ENCODE measurements at regions not wholly inside any gene's neighbourhood (a gene's known extent, or its start where the extent isn't known, plus 50 kb on each side); places are given as distances from the start of the nearest gene placed in this dataset.

DNA sequence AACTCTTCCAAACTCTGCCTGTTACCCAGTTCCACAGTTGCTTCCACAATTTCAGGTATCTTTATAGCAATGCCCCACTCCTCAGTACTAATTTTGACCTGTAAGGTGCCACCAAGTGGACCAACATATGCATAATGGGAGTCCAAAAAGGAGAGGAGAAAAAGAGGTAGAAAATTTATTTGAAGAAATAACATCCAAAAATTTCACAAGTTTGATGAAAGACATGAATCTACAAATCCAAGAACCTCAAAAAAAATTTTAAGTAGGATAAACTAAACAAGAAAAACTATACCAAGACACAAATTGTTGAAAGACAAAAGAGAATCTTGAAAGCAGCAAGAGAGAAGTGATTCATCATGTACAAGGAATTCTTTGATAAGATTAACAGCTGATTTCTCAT, 79.8 kb downstream of the BARX1 start:
- H3K79me2 ChIP-seq (ENCODE audit: insufficient read depth, low read length), result no peaks in the 10 kb centered on the region
- ChIA-PET CTCF (ENCODE audit: low intra/inter-chr PET ratio, low total read pairs) (no interaction called here), POLR2A (no interaction called here)
- H3K9ac ChIP-seq (ENCODE audit: insufficient read depth, low read depth, low read length), result no peak overlapping the region
- DNase-seq (ENCODE audit: low spot score) (no peak), ATAC-seq (no peak), FAIRE-seq (no peak)
- no peak overlapping the region for H3K4me2 ChIP-seq (ENCODE audit: low read depth, low read length)
- H3K4me1 ChIP-seq (ENCODE audit: insufficient read depth, low read length), result no peaks in the 10 kb centered on the region
- TF ChIP-seq ZMYM4 (CRISPR knock-in tag; IDR thresholded peaks at IDR 0.05) (no peak), ZKSCAN5 (CRISPR knock-in tag; IDR thresholded peaks at IDR 0.05) (no peak)
- in situ Hi-C loops (cut with HindIII; ENCODE audit: extremely low pct_ligation_motif_present, low pct_unique_long_range_greater_than_20kb), result no loop called here
- intact Hi-C loops (cut with micrococcal nuclease; ENCODE audit: unreplicated experiment), result no loop called here
- no peak overlapping the region for H3K4me3 ChIP-seq (replicated peaks in 1 of 3; ENCODE audit: insufficient read depth in 1 of 3, low read depth in 2 of 3, low read length in 3 of 3)
- H3K36me3 ChIP-seq (replicated peaks in 1 of 2; ENCODE audit: control insufficient read depth in 1 of 2, insufficient read depth in 2 of 2, low read length in 2 of 2), result no peaks in the 10 kb centered on the region
- no TSS peak for BruUV-seq (replicated peaks)
- no peaks in the 10 kb centered on the region for H4K20me1 ChIP-seq (ENCODE audit: insufficient read depth, low read length)
- H3K27ac ChIP-seq (ENCODE audit: extremely low read length, insufficient read depth, low read length), result no peak overlapping the region
- H3K9me3 ChIP-seq (ENCODE audit: low read length), result peaks cover 29% of the 10 kb centered on the region
- H3K27me3 ChIP-seq (ENCODE audit: control insufficient read depth in 1 of 2, insufficient read depth in 2 of 2, low read length in 2 of 2), result 0 out of 5 replicates have a peak, but pooled peaks cover 0 to 3% of the 10 kb centered on the region in 2 experiments
- no peak overlapping the region for H2AFZ ChIP-seq (ENCODE audit: low read length)

GRCh38 chr9:93874242-93874641, 80.9 kb downstream of the BARX1 start:
- no peak overlapping the region for H3K9ac ChIP-seq (ENCODE audit: insufficient read depth, low read depth, low read length)
- intact Hi-C loops (cut with micrococcal nuclease; ENCODE audit: unreplicated experiment) (no loop called here), in situ Hi-C loops (cut with HindIII; ENCODE audit: extremely low pct_ligation_motif_present, low pct_unique_long_range_greater_than_20kb) (no loop called here)
- H4K20me1 ChIP-seq (ENCODE audit: insufficient read depth, low read length), result no peaks in the 10 kb centered on the region
- ChIA-PET POLR2A (no interaction called here), CTCF (ENCODE audit: low intra/inter-chr PET ratio, low total read pairs) (no interaction called here)
- DNase-seq (ENCODE audit: low spot score) (no peak), ATAC-seq (no peak), FAIRE-seq (no peak)
- no peaks in the 10 kb centered on the region for H3K4me1 ChIP-seq (ENCODE audit: insufficient read depth, low read length)
- peaks cover 0 to 5% of the 10 kb centered on the region in 2 experiments; a peak in 1 of 5 replicates for H3K27me3 ChIP-seq (ENCODE audit: control insufficient read depth in 1 of 2, insufficient read depth in 2 of 2, low read length in 2 of 2)
- H3K4me3 ChIP-seq (replicated peaks in 1 of 3; ENCODE audit: insufficient read depth in 1 of 3, low read depth in 2 of 3, low read length in 3 of 3), result no peak overlapping the region
- no peak overlapping the region for H3K4me2 ChIP-seq (ENCODE audit: low read depth, low read length)
- no peaks in the 10 kb centered on the region for H3K36me3 ChIP-seq (replicated peaks in 1 of 2; ENCODE audit: control insufficient read depth in 1 of 2, insufficient read depth in 2 of 2, low read length in 2 of 2)
- H3K9me3 ChIP-seq (ENCODE audit: low read length), result peaks cover 29% of the 10 kb centered on the region
- TF ChIP-seq ZNF709 (CRISPR knock-in tag; IDR thresholded peaks at IDR 0.05) (no peak), ZMYM2 (CRISPR knock-in tag; IDR thresholded peaks at IDR 0.05) (no peak), SNAPC4 (CRISPR knock-in tag; IDR thresholded peaks at IDR 0.05) (no peak)
- TF ChIP-seq, protein P1, sequence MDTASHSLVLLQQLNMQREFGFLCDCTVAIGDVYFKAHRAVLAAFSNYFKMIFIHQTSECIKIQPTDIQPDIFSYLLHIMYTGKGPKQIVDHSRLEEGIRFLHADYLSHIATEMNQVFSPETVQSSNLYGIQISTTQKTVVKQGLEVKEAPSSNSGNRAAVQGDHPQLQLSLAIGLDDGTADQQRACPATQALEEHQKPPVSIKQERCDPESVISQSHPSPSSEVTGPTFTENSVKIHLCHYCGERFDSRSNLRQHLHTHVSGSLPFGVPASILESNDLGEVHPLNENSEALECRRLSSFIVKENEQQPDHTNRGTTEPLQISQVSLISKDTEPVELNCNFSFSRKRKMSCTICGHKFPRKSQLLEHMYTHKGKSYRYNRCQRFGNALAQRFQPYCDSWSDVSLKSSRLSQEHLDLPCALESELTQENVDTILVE (CRISPR knock-in tag; IDR thresholded peaks at IDR 0.05), result no peak
- BruUV-seq (replicated peaks), result no TSS peak
- no peaks in the 10 kb centered on the region for H3K79me2 ChIP-seq (ENCODE audit: insufficient read depth, low read length)
- no peak overlapping the region for H3K27ac ChIP-seq (ENCODE audit: extremely low read length, insufficient read depth, low read length)
- no peak overlapping the region for H2AFZ ChIP-seq (ENCODE audit: low read length)

Measured in HepG2 (cell line).